Tibial nerve (tissue), 4 donors: ENCODE measurements at regions not wholly inside any gene's neighbourhood (a gene's known extent, or its start where the extent isn't known, plus 50 kb on each side); places are given as distances from the start of the nearest gene placed in this dataset.

Experiments used
- DNase-seq, 2 donors: peaks; one replicate each; pipeline ENCODE4 v3.0.0-alpha.2; 2019; ENCODE audit warnings: low spot score in 2 of 2
- H3K27ac ChIP-seq, 4 donors: fragments of 200-600 bp; sonication (generic) in 3 of 4; one replicate each; pipeline ENCODE4 v1.5.1; 2017 to 2019; ENCODE audit warnings: mild to moderate bottlenecking in 1 of 4
- H3K27me3 ChIP-seq, 2 donors: fragments of 200-600 bp; sonication (generic) in 1 of 2; one replicate each; pipeline versions ENCODE4 v1.5.1 to v1.6.0; 2017 to 2019
- H3K36me3 ChIP-seq, 3 donors: fragments of 200-600 bp; sonication (generic); one replicate each; pipeline ENCODE4 v1.5.1; 2018 to 2019
- H3K4me1 ChIP-seq, 4 donors: fragments of 200-600 bp; sonication (generic) in 3 of 4; one replicate each; pipeline ENCODE4 v1.5.1; 2017 to 2019
- H3K4me3 ChIP-seq, 4 donors: fragments of 200-600 bp; sonication (generic) in 3 of 4; one replicate each; pipeline ENCODE4 v1.5.1; 2017 to 2019; ENCODE audit warnings: mild to moderate bottlenecking in 1 of 4, moderate library complexity in 1 of 4
- H3K9me3 ChIP-seq, 4 donors: fragments of 200-600 bp; sonication (generic) in 3 of 4; one replicate each; pipeline ENCODE4 v1.5.1; 2017 to 2019
- EP300 ChIP-seq, 2 donors: sonication (generic); formaldehyde crosslinking; IDR thresholded peaks; one replicate each; pipeline ENCODE4 v1.6.1; 2017; ENCODE audit warnings: antibody characterized with exemption in 2 of 2, mild to moderate bottlenecking in 1 of 2
- POLR2A ChIP-seq, 2 donors: fragments of 450-650 bp; IDR thresholded peaks; one replicate each; pipeline ENCODE4 v1.6.1; 2017; ENCODE audit warnings: antibody characterized with exemption in 2 of 2, mild to moderate bottlenecking in 2 of 2, moderate library complexity in 2 of 2
- WGBS, 2 donors: methylation state at CpG; one replicate each; pipeline ENCODE4 v1.1.5; 2018; 5-methylcytosine and 5-hydroxymethylcytosine counted together
- TF ChIP-seq, protein P1 (sequence below), 5 experiments: fragments of 200-600 bp in 3 of 5; fragments of 450-650 bp in 2 of 5; sonication (generic) in 3 of 5; IDR thresholded peaks; one replicate each; pipeline ENCODE4 v1.5.1; 2016 to 2019; ENCODE audit warnings: antibody characterized with exemption in 5 of 5, mild to moderate bottlenecking in 3 of 5, moderate library complexity in 2 of 5

DNA sequence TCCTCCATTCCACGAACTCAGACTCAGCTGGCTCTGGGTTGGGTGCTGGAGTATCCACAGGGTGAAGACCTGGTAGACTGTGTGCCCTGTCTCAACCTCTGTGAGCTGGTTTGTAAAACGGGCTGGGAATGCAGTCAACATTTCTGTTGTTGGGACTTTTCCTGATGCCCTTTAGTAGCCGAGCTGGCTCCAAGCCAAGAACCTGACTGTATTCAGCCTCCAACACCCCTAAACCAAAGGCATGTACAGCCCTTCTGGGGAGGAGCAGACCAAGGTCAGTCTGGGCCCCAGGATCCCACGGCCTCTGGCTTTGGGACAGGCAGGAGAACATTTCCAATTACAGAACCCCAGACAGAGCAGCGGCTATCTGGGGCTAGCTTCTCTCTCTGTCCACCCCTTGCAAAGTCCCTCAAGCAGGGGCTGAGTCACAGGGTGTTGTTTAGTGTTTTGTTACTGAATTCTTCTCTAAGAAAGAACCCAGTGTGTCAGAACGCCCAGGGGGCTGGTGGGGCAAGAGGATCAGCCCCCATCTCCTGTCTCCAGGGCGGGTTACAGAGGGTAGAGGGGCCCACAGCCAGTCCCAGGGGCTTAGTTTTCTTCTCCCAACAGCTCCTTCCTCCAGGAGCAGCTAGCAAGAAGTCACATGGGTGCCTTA lies 56.8 kb upstream of the SLC6A6 start:
- 51 to 61% methylated on average over 6 to 7 of the region's 7 CpGs for WGBS, 2 donors
- peaks cover 0 to 11% (median 0%) of the 10 kb centered on the region in 4 donors for H3K4me1 ChIP-seq
- H3K9me3 ChIP-seq, result no peaks in the 10 kb centered on the region
- no peak overlapping the region for H3K4me3 ChIP-seq
- TF ChIP-seq, protein P1, sequence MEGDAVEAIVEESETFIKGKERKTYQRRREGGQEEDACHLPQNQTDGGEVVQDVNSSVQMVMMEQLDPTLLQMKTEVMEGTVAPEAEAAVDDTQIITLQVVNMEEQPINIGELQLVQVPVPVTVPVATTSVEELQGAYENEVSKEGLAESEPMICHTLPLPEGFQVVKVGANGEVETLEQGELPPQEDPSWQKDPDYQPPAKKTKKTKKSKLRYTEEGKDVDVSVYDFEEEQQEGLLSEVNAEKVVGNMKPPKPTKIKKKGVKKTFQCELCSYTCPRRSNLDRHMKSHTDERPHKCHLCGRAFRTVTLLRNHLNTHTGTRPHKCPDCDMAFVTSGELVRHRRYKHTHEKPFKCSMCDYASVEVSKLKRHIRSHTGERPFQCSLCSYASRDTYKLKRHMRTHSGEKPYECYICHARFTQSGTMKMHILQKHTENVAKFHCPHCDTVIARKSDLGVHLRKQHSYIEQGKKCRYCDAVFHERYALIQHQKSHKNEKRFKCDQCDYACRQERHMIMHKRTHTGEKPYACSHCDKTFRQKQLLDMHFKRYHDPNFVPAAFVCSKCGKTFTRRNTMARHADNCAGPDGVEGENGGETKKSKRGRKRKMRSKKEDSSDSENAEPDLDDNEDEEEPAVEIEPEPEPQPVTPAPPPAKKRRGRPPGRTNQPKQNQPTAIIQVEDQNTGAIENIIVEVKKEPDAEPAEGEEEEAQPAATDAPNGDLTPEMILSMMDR (IDR thresholded peaks at IDR 0.05), result no peak
- no peak for TF ChIP-seq EP300 (IDR thresholded peaks at IDR 0.05)
- TF ChIP-seq POLR2A (IDR thresholded peaks at IDR 0.05), result no peak
- no peaks in the 10 kb centered on the region for H3K36me3 ChIP-seq
- H3K27me3 ChIP-seq, result no peaks in the 10 kb centered on the region
- DNase-seq, result no peak
- H3K27ac ChIP-seq, result no peak overlapping the region

DNA sequence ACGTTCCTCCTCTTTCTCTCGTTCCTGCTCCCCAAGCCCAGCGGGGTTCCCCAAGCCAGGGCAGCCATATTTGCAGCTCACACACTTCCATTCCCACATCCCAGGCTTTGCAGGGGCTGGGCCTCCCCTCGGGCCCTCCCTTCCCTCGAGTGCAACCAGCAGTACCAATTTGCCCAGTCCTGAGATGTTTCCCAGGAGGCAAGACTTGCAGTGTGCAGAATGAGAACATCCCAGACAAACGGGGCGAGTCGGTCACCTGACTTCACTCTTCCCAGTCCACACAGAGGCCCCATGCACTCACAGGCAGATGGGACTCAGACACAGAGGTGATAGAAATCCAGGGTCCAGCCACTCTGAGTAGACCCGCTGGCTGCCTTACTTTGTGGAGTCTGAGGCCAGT lies 56.2 kb upstream of the SLC6A6 start:
- WGBS, 2 donors, result 66 to 67% methylated on average over 9 of the region's 9 CpGs
- DNase-seq, result no peak
- no peak overlapping the region for H3K4me3 ChIP-seq
- no peaks in the 10 kb centered on the region for H3K9me3 ChIP-seq
- H3K4me1 ChIP-seq, result peaks cover 0 to 11% (median 0%) of the 10 kb centered on the region in 4 donors
- no peak overlapping the region for H3K27ac ChIP-seq
- no peaks in the 10 kb centered on the region for H3K27me3 ChIP-seq
- TF ChIP-seq, protein P1 (IDR thresholded peaks at IDR 0.05), result no peak
- TF ChIP-seq POLR2A (IDR thresholded peaks at IDR 0.05), result no peak
- no peak for TF ChIP-seq EP300 (IDR thresholded peaks at IDR 0.05)
- H3K36me3 ChIP-seq, result no peaks in the 10 kb centered on the region

DNA sequence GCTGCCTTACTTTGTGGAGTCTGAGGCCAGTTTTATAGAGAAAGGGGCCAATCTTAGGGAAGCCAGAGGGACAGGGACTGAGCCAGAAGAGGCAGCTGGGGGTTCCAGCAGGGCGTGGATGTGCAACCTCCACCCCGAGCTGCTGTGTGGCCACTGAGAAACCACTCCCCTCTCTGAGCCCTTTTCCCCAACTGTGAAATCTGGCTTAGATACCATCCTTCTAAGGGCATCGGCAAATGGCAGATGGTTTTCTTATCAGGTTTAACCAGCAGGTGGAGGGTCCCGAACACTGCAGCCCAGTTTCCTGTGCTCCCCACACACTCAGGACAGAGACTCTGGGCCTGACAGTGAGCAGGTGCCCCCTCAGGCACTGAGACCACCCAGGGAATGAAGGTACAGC lies 55.8 kb upstream of the SLC6A6 start:
- Histone ChIP-seq H3K27ac (no peak overlapping the region), H3K4me3 (no peak overlapping the region), H3K27me3 (no peaks in the 10 kb centered on the region), H3K9me3 (no peaks in the 10 kb centered on the region), H3K36me3 (no peaks in the 10 kb centered on the region), H3K4me1 (peaks cover 0 to 11% (median 0%) of the 10 kb centered on the region in 4 donors)
- TF ChIP-seq EP300 (IDR thresholded peaks at IDR 0.05), result no peak
- DNase-seq, result no peak
- WGBS, 2 donors, result 87 to 98% methylated on average over 3 to 4 of the region's 4 CpGs

DNA sequence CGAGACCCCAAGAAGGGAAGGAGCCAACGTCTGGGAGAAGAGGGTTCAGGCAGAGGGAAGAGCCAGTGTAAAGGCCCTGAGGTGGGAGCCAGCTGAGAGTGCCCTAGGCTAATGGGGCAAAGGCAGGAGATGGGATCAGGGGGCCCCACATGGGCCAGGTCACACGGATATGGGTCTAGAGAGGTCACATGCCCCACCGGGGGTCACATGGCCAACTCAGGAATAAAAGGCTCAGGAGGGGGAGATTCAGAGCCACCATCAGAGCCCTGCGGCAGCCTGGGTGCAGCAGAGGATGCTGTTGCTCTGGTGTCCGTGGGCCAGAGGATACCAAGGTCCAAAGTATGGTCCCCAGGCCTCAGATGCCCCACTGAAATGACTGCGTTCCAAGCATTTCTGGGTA lies 55.3 kb upstream of the SLC6A6 start:
- DNase-seq, result no peak
- H3K36me3 ChIP-seq, result no peaks in the 10 kb centered on the region
- 72% methylated on average over 7 of the region's 7 CpGs for WGBS, 2 donors
- no peak overlapping the region for H3K27ac ChIP-seq
- peaks cover 0 to 11% (median 0%) of the 10 kb centered on the region in 4 donors for H3K4me1 ChIP-seq
- TF ChIP-seq, protein P1 (IDR thresholded peaks at IDR 0.05), result no peak
- TF ChIP-seq POLR2A (IDR thresholded peaks at IDR 0.05) (no peak), EP300 (IDR thresholded peaks at IDR 0.05) (no peak)
- H3K4me3 ChIP-seq, result no peak overlapping the region
- H3K27me3 ChIP-seq, result no peaks in the 10 kb centered on the region
- H3K9me3 ChIP-seq, result no peaks in the 10 kb centered on the region

DNA sequence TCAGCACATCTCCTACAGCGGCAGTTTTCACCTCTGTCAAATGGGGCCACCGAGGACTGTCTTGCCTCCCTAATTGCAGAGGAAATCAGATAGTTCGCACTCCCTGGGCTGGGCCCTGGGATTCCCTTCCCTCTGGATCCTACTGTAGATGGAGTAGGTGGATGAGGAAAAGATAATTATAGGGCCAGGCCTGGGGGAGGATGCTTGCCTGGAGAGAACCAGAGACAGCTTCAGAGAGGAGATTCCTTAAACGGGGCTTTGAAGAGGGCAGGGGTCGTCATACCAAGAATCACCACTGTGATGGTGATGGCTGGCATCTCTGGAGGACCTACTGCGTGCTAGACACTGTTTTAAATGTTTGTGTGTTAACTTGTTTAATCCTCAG lies 50.8 kb upstream of the SLC6A6 start:
- Histone ChIP-seq H3K4me1 (no peaks in the 10 kb centered on the region), H3K27ac (no peak overlapping the region), H3K27me3 (no peaks in the 10 kb centered on the region), H3K4me3 (no peak overlapping the region), H3K36me3 (no peaks in the 10 kb centered on the region), H3K9me3 (no peaks in the 10 kb centered on the region)
- TF ChIP-seq EP300 (IDR thresholded peaks at IDR 0.05) (no peak), POLR2A (IDR thresholded peaks at IDR 0.05) (no peak)
- TF ChIP-seq, protein P1 (IDR thresholded peaks at IDR 0.05), result no peak
- DNase-seq, result no peak
- WGBS, 2 donors, result 59 to 68% methylated on average over 6 of the region's 6 CpGs
